Fibroblast of mammary gland (primary cell): ENCODE measurements at regions not wholly inside any gene's neighbourhood (a gene's known extent, or its start where the extent isn't known, plus 50 kb on each side); places are given as distances from the start of the nearest gene placed in this dataset.

Experiments
- DNase-seq: peaks from one replicate; pipeline ENCODE4 v3.0.0-alpha.2; 2010; ENCODE audit warnings: low read depth
- H3K4me3 ChIP-seq: 2 replicates; pipeline ENCODE4 v1.5.1; 2011; ENCODE audit warnings: low read depth, mild to moderate bottlenecking, low read length, moderate library complexity; ENCODE audit not compliant: control insufficient read depth
- TF ChIP-seq, protein P1 (sequence below): conservative IDR thresholded peaks from 2 replicates; pipeline ENCODE4 v1.5.1; 2011; ENCODE audit warnings: low read depth, low read length, inconsistent platforms; ENCODE audit not compliant: control insufficient read depth, insufficient read depth

DNA sequence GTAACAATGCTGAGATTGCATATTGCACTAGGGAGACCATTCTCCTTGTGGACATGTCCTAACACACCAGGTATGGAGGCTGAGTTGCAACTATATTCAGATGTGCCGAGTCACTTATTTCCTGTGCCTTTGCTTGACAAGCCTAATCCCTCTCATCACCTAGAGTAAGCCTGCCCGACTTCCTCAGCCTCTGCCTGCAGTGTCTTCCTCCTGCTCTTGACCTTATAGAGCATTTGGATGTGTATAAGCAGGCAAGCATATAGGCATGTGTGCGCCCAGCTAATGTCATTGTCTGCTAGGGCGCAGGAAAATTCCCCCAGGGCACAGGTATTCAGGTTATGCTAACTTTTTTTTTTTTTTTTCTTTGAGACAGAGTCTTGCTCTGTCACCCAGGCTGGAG, 316.9 kb downstream of the CDH2 start:
- no peak overlapping the region for H3K4me3 ChIP-seq
- TF ChIP-seq, protein P1, sequence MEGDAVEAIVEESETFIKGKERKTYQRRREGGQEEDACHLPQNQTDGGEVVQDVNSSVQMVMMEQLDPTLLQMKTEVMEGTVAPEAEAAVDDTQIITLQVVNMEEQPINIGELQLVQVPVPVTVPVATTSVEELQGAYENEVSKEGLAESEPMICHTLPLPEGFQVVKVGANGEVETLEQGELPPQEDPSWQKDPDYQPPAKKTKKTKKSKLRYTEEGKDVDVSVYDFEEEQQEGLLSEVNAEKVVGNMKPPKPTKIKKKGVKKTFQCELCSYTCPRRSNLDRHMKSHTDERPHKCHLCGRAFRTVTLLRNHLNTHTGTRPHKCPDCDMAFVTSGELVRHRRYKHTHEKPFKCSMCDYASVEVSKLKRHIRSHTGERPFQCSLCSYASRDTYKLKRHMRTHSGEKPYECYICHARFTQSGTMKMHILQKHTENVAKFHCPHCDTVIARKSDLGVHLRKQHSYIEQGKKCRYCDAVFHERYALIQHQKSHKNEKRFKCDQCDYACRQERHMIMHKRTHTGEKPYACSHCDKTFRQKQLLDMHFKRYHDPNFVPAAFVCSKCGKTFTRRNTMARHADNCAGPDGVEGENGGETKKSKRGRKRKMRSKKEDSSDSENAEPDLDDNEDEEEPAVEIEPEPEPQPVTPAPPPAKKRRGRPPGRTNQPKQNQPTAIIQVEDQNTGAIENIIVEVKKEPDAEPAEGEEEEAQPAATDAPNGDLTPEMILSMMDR, result no peak
- DNase-seq, result no peak

DNA sequence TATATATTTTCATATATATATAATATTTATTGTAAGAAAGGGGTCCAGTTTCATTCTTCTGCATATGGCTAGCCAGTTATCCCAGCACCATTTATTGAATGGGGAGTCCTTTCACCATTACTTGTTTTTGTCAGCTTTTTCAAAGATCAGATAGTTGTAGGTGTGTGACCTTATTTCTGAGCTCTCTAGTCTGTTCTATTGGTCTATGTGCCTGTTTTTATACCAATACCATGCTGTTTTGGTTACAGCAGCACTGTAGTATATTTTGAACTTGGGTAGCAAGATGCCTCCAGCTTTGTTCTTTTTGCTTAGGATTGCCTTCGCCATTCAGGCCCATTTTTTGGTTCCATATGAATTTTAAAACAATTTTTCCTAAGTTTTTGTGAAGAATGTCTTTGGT, 320.1 kb downstream of the CDH2 start:
- no peak overlapping the region for H3K4me3 ChIP-seq
- TF ChIP-seq, protein P1, result no peak
- no peak for DNase-seq

DNA sequence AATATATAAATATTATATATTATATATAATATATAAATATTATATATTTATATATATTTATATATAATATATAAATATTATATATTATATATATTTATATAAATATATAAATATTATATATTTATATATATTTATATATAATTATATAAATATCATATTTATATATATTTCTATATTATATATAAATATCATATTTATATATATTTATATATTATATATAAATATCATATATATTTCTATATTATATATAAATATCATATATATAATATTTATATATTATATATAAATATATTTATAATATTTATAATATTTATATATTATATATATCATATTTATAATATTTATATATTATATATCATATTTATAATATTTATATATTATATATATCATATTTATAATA, 321.4 kb downstream of the CDH2 start:
- H3K4me3 ChIP-seq, result no peak overlapping the region
- DNase-seq, result no peak
- TF ChIP-seq, protein P1, result no peak

DNA sequence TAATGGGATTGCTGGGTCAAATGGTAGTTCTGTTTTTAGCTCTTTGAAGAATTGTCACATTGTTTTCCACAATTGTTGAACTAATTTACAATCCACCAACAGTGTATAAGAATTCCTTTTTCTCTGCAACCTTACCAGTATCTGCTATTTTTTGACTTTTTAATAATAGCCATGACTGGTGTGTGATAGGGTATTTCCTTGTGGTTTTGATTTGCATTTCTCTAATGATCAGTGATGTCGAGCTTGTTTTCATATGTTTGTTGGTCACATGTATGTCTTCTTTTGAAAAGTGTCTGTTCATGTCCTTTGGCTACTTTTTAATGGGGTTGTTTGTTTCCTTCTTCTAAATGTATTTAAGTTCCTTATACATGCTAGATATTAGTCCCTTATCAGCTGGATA, 322.3 kb downstream of the CDH2 start:
- TF ChIP-seq, protein P1, result no peak
- DNase-seq, result no peak

DNA sequence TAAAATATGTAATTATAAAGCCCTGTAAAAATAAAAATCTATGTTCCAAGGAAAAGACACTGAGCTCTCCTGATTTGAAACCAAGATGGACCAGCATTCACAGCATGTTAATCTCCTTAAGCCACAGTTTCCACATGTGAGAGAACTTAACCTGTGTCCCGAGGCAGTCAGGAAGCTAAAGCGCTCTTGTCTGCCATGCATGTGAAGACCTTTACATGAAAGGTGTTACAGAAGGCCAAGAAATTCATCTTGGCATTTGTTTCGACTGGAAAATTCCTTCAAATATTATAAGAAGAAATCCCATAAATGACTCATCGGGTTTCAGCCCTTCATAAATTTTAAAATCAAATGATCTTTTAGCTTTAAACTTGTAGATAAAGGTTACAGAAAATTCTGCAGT, 328.6 kb downstream of the CDH2 start:
- no peak overlapping the region for H3K4me3 ChIP-seq
- TF ChIP-seq, protein P1, result no peak
- DNase-seq, result no peak

More for the DNA sequence above, 322.3 kb downstream of the CDH2 start:
- no peak overlapping the region for H3K4me3 ChIP-seq

DNA sequence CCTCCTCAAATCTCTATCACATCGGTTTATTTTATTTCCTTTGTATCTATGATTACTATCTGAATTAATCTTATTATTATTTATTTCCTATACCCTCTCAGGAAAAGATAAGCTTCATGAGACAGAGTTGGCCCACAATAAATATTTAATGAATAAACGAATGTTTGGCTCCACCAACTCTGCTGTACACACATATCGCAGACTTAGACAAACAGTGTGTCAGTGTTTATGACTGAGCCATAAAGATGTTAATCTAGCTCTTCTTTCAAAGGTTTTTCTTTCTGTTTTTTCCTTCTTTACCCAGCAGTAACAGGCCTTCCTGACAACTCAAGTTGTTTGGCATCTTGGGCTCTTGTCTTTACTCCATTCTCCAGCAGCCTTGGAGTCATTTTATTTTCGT, 329.5 kb downstream of the CDH2 start:
- no peak overlapping the region for H3K4me3 ChIP-seq
- no peak for DNase-seq

More for the DNA sequence above, 329.5 kb downstream of the CDH2 start:
- TF ChIP-seq, protein P1, result no peak
